Panc1 (cell line): ENCODE measurements at regions not wholly inside any gene's neighbourhood (a gene's known extent, or its start where the extent isn't known, plus 50 kb on each side); places are given as distances from the start of the nearest gene placed in this dataset.

ENCODE experiments used
- CTCF ChIP-seq: fragments of 450-650 bp; IDR thresholded peaks from 2 replicates; pipeline ENCODE4 v1.5.1; 2017; ENCODE audit warnings: mild to moderate bottlenecking
- POLR2AphosphoS5 ChIP-seq: IDR thresholded peaks from 2 replicates; pipeline ENCODE4 v1.6.1; 2012; ENCODE audit warnings: mild to moderate bottlenecking, low read depth, low read length, moderate library complexity
- REST ChIP-seq, 2 experiments: IDR thresholded peaks; 2 replicates each; pipeline ENCODE4 v1.6.1; 2011 to 2012; ENCODE audit warnings: low read depth in 2 of 2, control low read depth in 1 of 2, low read length in 1 of 2, mild to moderate bottlenecking in 1 of 2, moderate library complexity in 1 of 2; ENCODE audit not compliant: insufficient read depth in 1 of 2
- SIN3A ChIP-seq: IDR thresholded peaks from 2 replicates; pipeline ENCODE4 v1.6.1; 2012; ENCODE audit warnings: low read depth, mild to moderate bottlenecking, low read length, moderate library complexity, borderline replicate concordance; ENCODE audit not compliant: insufficient read depth

GRCh38 chr3:31234145-31234544, 298.6 kb upstream of the STT3B start:
- TF ChIP-seq CTCF (no peak), REST (IDR thresholded peaks at IDR 0.05; ENCODE audit: insufficient read depth in 1 of 2, low read depth in 2 of 2, low read length in 1 of 2) (no peak), SIN3A (no peak), POLR2AphosphoS5 (no peak)
